Trophoblast cell (in vitro differentiated cells and primary cell): ENCODE measurements at regions not wholly inside any gene's neighbourhood (a gene's known extent, or its start where the extent isn't known, plus 50 kb on each side); places are given as distances from the start of the nearest gene placed in this dataset.

ENCODE experiments used
- DNase-seq, 2 donors: peaks; one replicate each; pipeline ENCODE4 v3.0.0-alpha.2; 2016
- H2AFZ ChIP-seq: 2 replicates; pipeline ENCODE4 v1.6.1; 2013; ENCODE audit warnings: low read length, moderate library complexity, mild to moderate bottlenecking; ENCODE audit not compliant: insufficient read depth, poor library complexity
- H2AK5ac ChIP-seq: 2 replicates; pipeline ENCODE4 v1.6.1; 2013; ENCODE audit warnings: mild to moderate bottlenecking, low read length
- H2BK120ac ChIP-seq: 2 replicates; pipeline ENCODE4 v1.6.1; 2013; ENCODE audit warnings: low read length, mild to moderate bottlenecking, moderate library complexity; ENCODE audit not compliant: insufficient read depth, poor library complexity
- H2BK12ac ChIP-seq: 2 replicates; pipeline ENCODE4 v1.6.1; 2013; ENCODE audit warnings: mild to moderate bottlenecking, low read length, moderate library complexity
- H2BK5ac ChIP-seq: 2 replicates; pipeline ENCODE4 v1.6.1; 2013; ENCODE audit warnings: low read length, low read depth, moderate library complexity, mild to moderate bottlenecking; ENCODE audit not compliant: poor library complexity
- H3K14ac ChIP-seq: 2 replicates; pipeline ENCODE4 v1.6.1; 2013; ENCODE audit warnings: mild to moderate bottlenecking, low read length
- H3K18ac ChIP-seq: 2 replicates; pipeline ENCODE4 v1.6.1; 2013; ENCODE audit warnings: mild to moderate bottlenecking, low read length
- H3K23ac ChIP-seq: 2 replicates; pipeline ENCODE4 v1.6.1; 2013; ENCODE audit warnings: low read length
- H3K27ac ChIP-seq: 2 replicates; pipeline ENCODE4 v1.5.1; 2013; ENCODE audit warnings: low read depth, mild to moderate bottlenecking, inconsistent platforms, low read length, moderate library complexity
- H3K27me3 ChIP-seq: 2 replicates; pipeline ENCODE4 v1.6.1; 2013; ENCODE audit warnings: inconsistent platforms, mild to moderate bottlenecking, low read length, moderate library complexity; ENCODE audit not compliant: insufficient read depth
- H3K36me3 ChIP-seq, 2 experiments: 1 replicate in 1 of 2; 2 replicates in 1 of 2; pipeline ENCODE4 v1.6.1; 2013; ENCODE audit warnings: low read length in 2 of 2, mild to moderate bottlenecking in 2 of 2, moderate library complexity in 1 of 2; ENCODE audit not compliant: insufficient read depth in 2 of 2, control insufficient read depth in 1 of 2
- H3K4ac ChIP-seq: 2 replicates; pipeline ENCODE4 v1.6.1; 2013; ENCODE audit warnings: low read depth, mild to moderate bottlenecking, low read length, moderate library complexity
- H3K4me1 ChIP-seq, 2 experiments: 1 replicate in 1 of 2; 2 replicates in 1 of 2; pipeline ENCODE4 v1.6.1; 2013; ENCODE audit warnings: low read length in 2 of 2, mild to moderate bottlenecking in 2 of 2, moderate library complexity in 1 of 2; ENCODE audit not compliant: insufficient read depth in 2 of 2, control insufficient read depth in 1 of 2
- H3K4me2 ChIP-seq: 2 replicates; pipeline ENCODE4 v1.6.1; 2013; ENCODE audit warnings: inconsistent platforms, mild to moderate bottlenecking, low read length, moderate library complexity
- H3K4me3 ChIP-seq: 2 replicates; pipeline ENCODE4 v1.5.1; 2013; ENCODE audit warnings: mild to moderate bottlenecking, low read depth, low read length, inconsistent platforms
- H3K79me1 ChIP-seq: one replicate; pipeline ENCODE4 v1.6.1; 2013; ENCODE audit warnings: low read length
- H3K79me2 ChIP-seq: 2 replicates; pipeline ENCODE4 v1.6.1; 2013; ENCODE audit warnings: low read length, mild to moderate bottlenecking; ENCODE audit not compliant: control insufficient read depth, insufficient read depth, poor library complexity
- H3K9ac ChIP-seq: 2 replicates; pipeline ENCODE4 v1.6.1; 2013; ENCODE audit warnings: mild to moderate bottlenecking, low read length
- H3K9me3 ChIP-seq: 2 replicates; pipeline ENCODE4 v1.6.1; 2013; ENCODE audit warnings: low read depth, mild to moderate bottlenecking, control low read depth, inconsistent platforms, low read length; ENCODE audit not compliant: insufficient read depth
- H4K12ac ChIP-seq: 2 replicates; pipeline ENCODE4 v1.6.1; 2013; ENCODE audit warnings: low read depth, mild to moderate bottlenecking, low read length, moderate library complexity
- H4K8ac ChIP-seq: 2 replicates; pipeline ENCODE4 v1.6.1; 2013; ENCODE audit warnings: low read depth, mild to moderate bottlenecking, low read length, moderate library complexity
- H4K91ac ChIP-seq: one replicate; pipeline ENCODE4 v1.6.1; 2013; ENCODE audit warnings: low read depth, mild to moderate bottlenecking, low read length, moderate library complexity
- WGBS: extraction: QIAGEN DNeasy Blood & Tissue Kit; methylation state at CpG from one replicate; pipeline ENCODE4 v1.1.7; 2013; ENCODE audit warnings: missing lambda C conversion rate; ENCODE audit not compliant: insufficient read length, insufficient coverage; ENCODE audit errors: extremely low coverage; 5-methylcytosine and 5-hydroxymethylcytosine counted together

DNA sequence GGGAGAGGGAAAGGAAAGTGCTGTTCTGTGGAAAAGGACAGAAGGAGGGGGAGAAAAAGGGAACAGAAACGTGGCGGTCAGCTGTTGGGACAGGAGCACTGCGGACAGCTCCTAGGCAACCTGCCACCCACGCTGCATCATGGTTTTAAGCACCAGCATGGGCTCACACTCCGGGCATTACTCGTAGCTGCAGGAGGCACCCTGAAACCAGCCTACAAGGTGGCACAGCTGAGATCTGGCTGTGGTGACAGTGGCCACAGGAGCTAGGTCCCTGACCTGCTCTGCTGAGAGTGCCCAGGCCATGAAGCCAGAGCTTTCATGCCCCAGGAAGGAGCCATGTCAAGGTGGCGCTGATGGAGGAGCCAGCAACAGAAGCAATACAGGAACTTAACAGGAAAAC is 161.4 kb upstream of the ST8SIA2 start:
- Histone ChIP-seq H3K18ac (no peak overlapping the region), H4K8ac (no peak overlapping the region), H3K9ac (no peak overlapping the region), H3K23ac (no peak overlapping the region), H2AK5ac (no peak overlapping the region), H3K9me3 (no peaks in the 10 kb centered on the region), H3K27me3 (no peaks in the 10 kb centered on the region), H3K79me2 (no peaks in the 10 kb centered on the region), H2BK12ac (no peak overlapping the region), H3K4me2 (no peak overlapping the region), H2BK5ac (no peak overlapping the region), H3K27ac (no peak overlapping the region), H3K4me3 (no peak overlapping the region), H3K4me1 (no peaks in the 10 kb centered on the region), H2BK120ac (no peak overlapping the region), H3K36me3 (no peaks in the 10 kb centered on the region), H3K4ac (no peak overlapping the region), H3K79me1 (no peaks in the 10 kb centered on the region), H3K14ac (no peak overlapping the region), H4K91ac (no peak overlapping the region), H4K12ac (no peak overlapping the region), H2AFZ (no peak overlapping the region)
- DNase-seq, result no peak
- no CpG with 5 or more reads among the region's 7 CpGs for WGBS

DNA sequence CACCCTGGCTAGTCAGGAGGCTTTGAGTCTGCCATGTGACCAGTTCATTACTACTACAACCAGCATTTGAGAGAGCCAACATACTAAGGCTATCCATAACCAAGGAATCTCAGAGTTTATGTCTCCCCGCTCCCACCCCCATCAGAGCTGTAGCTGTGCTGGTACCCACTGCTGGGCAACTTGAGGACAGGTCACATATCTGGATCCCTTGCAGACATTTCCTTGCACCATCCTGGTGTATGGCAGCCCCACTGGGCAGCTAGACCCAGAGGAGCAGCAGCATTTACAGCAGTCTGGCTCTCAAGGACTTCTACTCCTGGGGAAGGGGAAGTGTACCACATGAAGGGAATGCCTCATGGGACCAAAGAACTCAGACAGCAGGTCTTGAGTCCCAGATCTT is 160.8 kb upstream of the ST8SIA2 start:
- no peak for DNase-seq
- Histone ChIP-seq H3K14ac (no peak overlapping the region), H3K36me3 (no peaks in the 10 kb centered on the region), H4K91ac (no peak overlapping the region), H3K4me2 (no peak overlapping the region), H3K4me3 (no peak overlapping the region), H2AK5ac (no peak overlapping the region), H2BK5ac (no peak overlapping the region), H3K79me1 (no peaks in the 10 kb centered on the region), H3K79me2 (no peaks in the 10 kb centered on the region), H3K4ac (no peak overlapping the region), H2BK120ac (no peak overlapping the region), H2BK12ac (no peak overlapping the region), H4K8ac (no peak overlapping the region), H3K18ac (no peak overlapping the region), H3K9ac (no peak overlapping the region), H2AFZ (no peak overlapping the region), H3K9me3 (no peaks in the 10 kb centered on the region), H4K12ac (no peak overlapping the region), H3K27ac (no peak overlapping the region), H3K23ac (no peak overlapping the region), H3K4me1 (no peaks in the 10 kb centered on the region), H3K27me3 (no peaks in the 10 kb centered on the region)
- no CpG with 5 or more reads among the region's 1 CpG for WGBS

DNA sequence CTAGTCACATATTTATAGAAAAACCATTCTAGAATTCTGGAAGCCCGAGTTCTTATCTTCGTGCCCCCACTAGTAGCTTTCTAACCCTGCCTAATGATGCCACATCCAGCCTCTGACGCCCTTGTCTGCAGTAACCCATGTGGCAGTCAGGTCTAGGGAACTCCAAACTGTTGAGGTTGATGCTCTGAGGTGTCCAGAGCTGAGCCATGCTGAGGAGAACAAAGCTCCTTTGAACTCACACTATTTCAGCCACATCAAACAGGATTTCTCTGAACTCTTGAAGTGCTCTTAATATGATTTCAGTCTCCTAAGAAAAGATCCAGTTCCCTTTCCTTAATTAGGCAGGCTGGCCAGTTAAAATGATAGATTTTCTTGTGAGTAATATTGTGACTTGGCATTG is 150.5 kb upstream of the ST8SIA2 start:
- no CpG with 5 or more reads among the region's 3 CpGs for WGBS
- H2BK5ac ChIP-seq, result no peak overlapping the region
- no peak overlapping the region for H3K4me2 ChIP-seq
- H3K4ac ChIP-seq, result no peak overlapping the region
- no peaks in the 10 kb centered on the region for H3K36me3 ChIP-seq
- no peak overlapping the region for H3K27ac ChIP-seq
- H4K8ac ChIP-seq, result no peak overlapping the region
- no peak overlapping the region for H3K23ac ChIP-seq
- H3K4me1 ChIP-seq, result no peaks in the 10 kb centered on the region
- no peak overlapping the region for H4K91ac ChIP-seq
- H4K12ac ChIP-seq, result no peak overlapping the region
- H2BK12ac ChIP-seq, result no peak overlapping the region
- no peak overlapping the region for H3K9ac ChIP-seq
- H3K79me2 ChIP-seq, result no peaks in the 10 kb centered on the region
- H2AK5ac ChIP-seq, result no peak overlapping the region
- H2AFZ ChIP-seq, result no peak overlapping the region
- H3K14ac ChIP-seq, result no peak overlapping the region
- H3K18ac ChIP-seq, result no peak overlapping the region
- no peak overlapping the region for H2BK120ac ChIP-seq
- no peaks in the 10 kb centered on the region for H3K9me3 ChIP-seq
- no peaks in the 10 kb centered on the region for H3K27me3 ChIP-seq
- H3K4me3 ChIP-seq, result no peak overlapping the region
- no peak for DNase-seq
- no peaks in the 10 kb centered on the region for H3K79me1 ChIP-seq

DNA sequence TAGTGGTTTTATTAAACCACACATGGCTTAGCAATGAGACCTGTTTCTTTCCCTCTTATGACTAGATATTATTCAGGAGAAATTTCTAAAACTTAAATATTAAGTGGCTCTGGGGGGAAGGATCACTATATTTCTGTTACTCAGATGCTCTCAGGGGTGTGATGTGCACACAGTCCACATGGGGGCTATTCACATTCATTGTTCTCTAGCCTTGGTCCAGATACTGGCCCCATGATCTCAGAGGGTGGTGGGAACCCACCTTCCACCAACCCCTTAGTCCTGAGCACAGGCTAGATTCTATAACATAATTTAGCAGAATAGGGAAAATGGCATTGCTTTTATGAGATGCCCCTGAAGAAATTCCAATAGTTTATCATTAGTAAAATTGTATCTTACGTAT is 149.0 kb upstream of the ST8SIA2 start:
- H4K91ac ChIP-seq, result no peak overlapping the region
- H4K12ac ChIP-seq, result no peak overlapping the region
- no peak overlapping the region for H3K23ac ChIP-seq
- H2AFZ ChIP-seq, result no peak overlapping the region
- WGBS, result no CpG with 5 or more reads among the region's 1 CpG
- no peaks in the 10 kb centered on the region for H3K79me1 ChIP-seq
- H2BK120ac ChIP-seq, result no peak overlapping the region
- no peaks in the 10 kb centered on the region for H3K9me3 ChIP-seq
- no peaks in the 10 kb centered on the region for H3K79me2 ChIP-seq
- H3K18ac ChIP-seq, result no peak overlapping the region
- no peak overlapping the region for H3K27ac ChIP-seq
- no peaks in the 10 kb centered on the region for H3K27me3 ChIP-seq
- H2BK5ac ChIP-seq, result no peak overlapping the region
- no peak for DNase-seq
- no peak overlapping the region for H3K9ac ChIP-seq
- no peak overlapping the region for H3K14ac ChIP-seq
- no peak overlapping the region for H3K4ac ChIP-seq
- no peaks in the 10 kb centered on the region for H3K36me3 ChIP-seq
- no peak overlapping the region for H2AK5ac ChIP-seq
- H2BK12ac ChIP-seq, result no peak overlapping the region
- no peak overlapping the region for H3K4me3 ChIP-seq
- H3K4me2 ChIP-seq, result no peak overlapping the region
- H3K4me1 ChIP-seq, result no peaks in the 10 kb centered on the region
- H4K8ac ChIP-seq, result no peak overlapping the region
